ENCODE measurements at regions not wholly inside any gene's neighbourhood (a gene's known extent, or its start where the extent isn't known, plus 50 kb on each side); places are given as distances from the start of the nearest gene placed in this dataset.

DNA sequence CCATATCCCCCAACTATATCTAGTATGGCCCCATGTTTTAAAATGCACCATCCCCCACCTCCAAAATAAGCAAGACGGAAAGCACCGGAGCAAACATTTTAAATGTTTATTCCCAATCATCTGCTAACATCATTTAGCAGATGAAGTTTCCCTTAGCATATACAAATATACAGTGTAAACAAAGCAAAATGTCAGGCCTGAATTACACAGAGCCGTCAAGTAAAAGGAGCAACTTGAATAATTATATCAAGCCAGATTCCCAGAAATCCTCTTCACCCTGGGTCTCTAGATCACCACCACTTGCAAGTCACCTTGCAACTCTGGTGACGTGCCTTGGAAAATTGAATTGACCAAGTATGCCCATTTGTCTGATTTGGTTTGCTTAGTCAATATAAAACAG is 91.6 kb upstream of the COL1A2 start:
- TF ChIP-seq, protein P1, sequence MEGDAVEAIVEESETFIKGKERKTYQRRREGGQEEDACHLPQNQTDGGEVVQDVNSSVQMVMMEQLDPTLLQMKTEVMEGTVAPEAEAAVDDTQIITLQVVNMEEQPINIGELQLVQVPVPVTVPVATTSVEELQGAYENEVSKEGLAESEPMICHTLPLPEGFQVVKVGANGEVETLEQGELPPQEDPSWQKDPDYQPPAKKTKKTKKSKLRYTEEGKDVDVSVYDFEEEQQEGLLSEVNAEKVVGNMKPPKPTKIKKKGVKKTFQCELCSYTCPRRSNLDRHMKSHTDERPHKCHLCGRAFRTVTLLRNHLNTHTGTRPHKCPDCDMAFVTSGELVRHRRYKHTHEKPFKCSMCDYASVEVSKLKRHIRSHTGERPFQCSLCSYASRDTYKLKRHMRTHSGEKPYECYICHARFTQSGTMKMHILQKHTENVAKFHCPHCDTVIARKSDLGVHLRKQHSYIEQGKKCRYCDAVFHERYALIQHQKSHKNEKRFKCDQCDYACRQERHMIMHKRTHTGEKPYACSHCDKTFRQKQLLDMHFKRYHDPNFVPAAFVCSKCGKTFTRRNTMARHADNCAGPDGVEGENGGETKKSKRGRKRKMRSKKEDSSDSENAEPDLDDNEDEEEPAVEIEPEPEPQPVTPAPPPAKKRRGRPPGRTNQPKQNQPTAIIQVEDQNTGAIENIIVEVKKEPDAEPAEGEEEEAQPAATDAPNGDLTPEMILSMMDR (IDR thresholded peaks at IDR 0.05), result no peak
- no peak overlapping the region for H3K4me3 ChIP-seq (ENCODE audit: low read depth in 1 of 2, low read length in 1 of 2)
- H3K9me3 ChIP-seq, result no peaks in the 10 kb centered on the region
- no peaks in the 10 kb centered on the region for H3K27me3 ChIP-seq
- H3K27ac ChIP-seq, result no peak overlapping the region
- H3K36me3 ChIP-seq, result no peaks in the 10 kb centered on the region
- H3K4me1 ChIP-seq (ENCODE audit: control insufficient read depth in 1 of 2, insufficient read depth in 1 of 2, low read depth in 1 of 2, low read length in 1 of 2), result no peaks in the 10 kb centered on the region

- TF ChIP-seq, protein P1 (IDR thresholded peaks at IDR 0.05), result no peak
These were observed 91.0 kb upstream of the COL1A2 start for GRCh38 chr7:94303695-94304094.

DNA sequence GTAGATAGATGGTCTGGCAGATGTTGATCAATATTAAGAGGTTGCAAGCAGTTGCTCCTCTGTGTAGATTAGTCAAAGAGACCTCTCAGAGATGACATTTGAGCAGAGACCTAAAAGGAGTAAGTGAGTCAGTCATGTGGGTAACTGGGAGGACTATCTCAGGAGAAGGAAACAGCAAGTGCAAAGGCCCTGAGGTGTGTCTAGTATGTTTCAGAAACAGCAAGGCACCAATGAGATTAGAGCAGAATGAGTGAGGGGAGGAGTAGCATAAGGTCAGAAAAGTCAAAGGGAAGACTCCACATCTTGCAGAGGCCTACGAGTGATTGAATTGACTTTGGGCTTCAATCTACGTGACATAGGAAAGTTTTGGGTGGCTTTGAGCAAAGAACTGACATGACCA is 89.8 kb upstream of the COL1A2 start:
- Histone ChIP-seq H3K36me3 (no peaks in the 10 kb centered on the region), H3K27ac (no peak overlapping the region), H3K27me3 (no peaks in the 10 kb centered on the region), H3K4me3 (ENCODE audit: low read depth in 1 of 2, low read length in 1 of 2) (no peak overlapping the region), H3K4me1 (ENCODE audit: control insufficient read depth in 1 of 2, insufficient read depth in 1 of 2, low read depth in 1 of 2, low read length in 1 of 2) (no peaks in the 10 kb centered on the region), H3K9me3 (no peaks in the 10 kb centered on the region)
- TF ChIP-seq, protein P1 (IDR thresholded peaks at IDR 0.05), result no peak

More at GRCh38 chr7:94303695-94304094, 91.0 kb upstream of the COL1A2 start:
- Histone ChIP-seq H3K27me3 (no peaks in the 10 kb centered on the region), H3K9me3 (no peaks in the 10 kb centered on the region), H3K27ac (no peak overlapping the region), H3K36me3 (no peaks in the 10 kb centered on the region), H3K4me1 (ENCODE audit: control insufficient read depth in 1 of 2, insufficient read depth in 1 of 2, low read depth in 1 of 2, low read length in 1 of 2) (no peaks in the 10 kb centered on the region), H3K4me3 (ENCODE audit: low read depth in 1 of 2, low read length in 1 of 2) (no peak overlapping the region)

GRCh38 chr7:94305836-94306235 is 88.9 kb upstream of the COL1A2 start:
- TF ChIP-seq, protein P1 (IDR thresholded peaks at IDR 0.05), result no peak
- Histone ChIP-seq H3K27me3 (no peaks in the 10 kb centered on the region), H3K36me3 (no peaks in the 10 kb centered on the region), H3K9me3 (no peaks in the 10 kb centered on the region), H3K4me1 (ENCODE audit: control insufficient read depth in 1 of 2, insufficient read depth in 1 of 2, low read depth in 1 of 2, low read length in 1 of 2) (no peaks in the 10 kb centered on the region), H3K4me3 (ENCODE audit: low read depth in 1 of 2, low read length in 1 of 2) (no peak overlapping the region), H3K27ac (no peak overlapping the region)

- TF ChIP-seq, protein P1 (IDR thresholded peaks at IDR 0.05), result no peak
- no peaks in the 10 kb centered on the region for H3K36me3 ChIP-seq
These were observed 87.2 kb upstream of the COL1A2 start for GRCh38 chr7:94307399-94308048.

More at GRCh38 chr7:94307399-94308048, 87.2 kb upstream of the COL1A2 start:
- no peaks in the 10 kb centered on the region for H3K9me3 ChIP-seq
- H3K4me3 ChIP-seq (ENCODE audit: low read depth in 1 of 2, low read length in 1 of 2), result no peak overlapping the region
- no peaks in the 10 kb centered on the region for H3K4me1 ChIP-seq (ENCODE audit: control insufficient read depth in 1 of 2, insufficient read depth in 1 of 2, low read depth in 1 of 2, low read length in 1 of 2)
- no peak overlapping the region for H3K27ac ChIP-seq
- H3K27me3 ChIP-seq, result no peaks in the 10 kb centered on the region

Measured in neutrophil (primary cell).